Ovary (tissue), 7 donors: ENCODE measurements at regions not wholly inside any gene's neighbourhood (a gene's known extent, or its start where the extent isn't known, plus 50 kb on each side); places are given as distances from the start of the nearest gene placed in this dataset.

Source experiments
- DNase-seq, 5 donors: peaks; one replicate each; pipeline ENCODE4 v3.0.0-alpha.2; 2019 to 2020
- H3K27ac ChIP-seq, 2 donors: fragments of 200-600 bp; one replicate each; pipeline versions ENCODE4 v1.5.1 to v1.8.0; 2019 to 2022
- H3K27me3 ChIP-seq: fragments of 200-600 bp; one replicate; pipeline ENCODE4 v1.8.0; 2022
- H3K36me3 ChIP-seq: fragments of 200-600 bp; sonication (generic); one replicate; pipeline ENCODE4 v1.5.1; 2019
- H3K4me1 ChIP-seq: one replicate; pipeline ENCODE4 v1.8.1; 2013; ENCODE audit warnings: mild to moderate bottlenecking, moderate library complexity; ENCODE audit not compliant: insufficient read depth
- H3K4me3 ChIP-seq: fragments of 200-600 bp; sonication (generic); one replicate; pipeline ENCODE4 v1.5.1; 2017
- H3K9me3 ChIP-seq, 2 donors: fragments of 200-600 bp in 1 of 2; sonication (generic) in 1 of 2; one replicate each; pipeline versions ENCODE4 v1.5.1 to v1.8.1; 2013 to 2019; ENCODE audit warnings: mild to moderate bottlenecking in 1 of 2, moderate library complexity in 1 of 2
- EP300 ChIP-seq: sonication (generic); formaldehyde crosslinking; IDR thresholded peaks from one replicate; pipeline ENCODE4 v1.6.1; 2017; ENCODE audit warnings: antibody characterized with exemption
- POLR2A ChIP-seq: fragments of 450-650 bp; IDR thresholded peaks from one replicate; pipeline ENCODE4 v1.6.1; 2017; ENCODE audit warnings: antibody characterized with exemption, mild to moderate bottlenecking, moderate library complexity
- WGBS, 3 donors: extraction: QIAGEN DNeasy Blood & Tissue Kit in 1 of 3; methylation state at CpG; one replicate each; pipeline versions ENCODE4 v1.1.5 to v1.1.7; 2013 to 2017; 5-methylcytosine and 5-hydroxymethylcytosine counted together
- intact Hi-C, 4 donors: fragments of 100-400 bp; cut with DNase I; formaldehyde crosslinking; loops; one replicate each; pipeline versions ENCODE4 v1.11.0 to v1.15.1; 2022 to 2023
- TF ChIP-seq, protein P1 (sequence below), 3 donors: fragments of 450-650 bp in 2 of 3; fragments of 200-600 bp in 1 of 3; IDR thresholded peaks; one replicate each; pipeline versions ENCODE4 v1.5.1 to v1.8.0; 2016 to 2022; ENCODE audit warnings: antibody characterized with exemption in 3 of 3, mild to moderate bottlenecking in 1 of 3
- donor health status: DM: no; HTN: no; CAD: no; lungs with moderate emphysema.
- donor health status: DM: no; HTN: no; CAD: no.
- donor health status: Bipolar disorder and iron deficiency.
- donor health status: DM: no; HTN: no; CAD: no.
- donor health status: DM: yes; HTN: yes; CAD: no.

DNA sequence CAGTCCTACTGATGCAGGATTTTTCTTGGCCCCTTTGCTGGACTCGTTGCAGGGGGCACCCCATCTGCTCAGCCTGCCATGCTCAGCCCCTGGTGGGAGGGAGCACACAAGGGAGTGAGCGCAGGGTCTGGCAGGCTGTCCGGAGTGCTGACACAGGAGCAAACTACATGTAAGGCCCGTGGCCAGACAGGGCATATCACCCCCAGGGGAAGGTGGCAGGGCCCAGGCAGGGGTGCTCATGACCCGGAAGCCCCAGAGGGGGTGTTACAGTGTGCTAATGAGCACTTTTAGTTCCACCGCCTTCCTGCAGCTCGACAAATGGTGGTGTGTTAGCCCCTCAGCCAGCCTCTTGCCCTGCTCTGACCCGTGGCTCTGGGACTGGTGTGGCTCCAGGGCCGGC is 645.6 kb upstream of the TMEM132C start:
- Histone ChIP-seq H3K4me3 (no peak overlapping the region), H3K4me1 (no peaks in the 10 kb centered on the region), H3K27ac (no peak overlapping the region), H3K27me3 (no peaks in the 10 kb centered on the region), H3K36me3 (no peaks in the 10 kb centered on the region), H3K9me3 (no peaks in the 10 kb centered on the region)
- WGBS, 3 donors: 69 to 80% (median 79%) methylated on average over 9 of the region's 9 CpGs
- TF ChIP-seq, protein P1, sequence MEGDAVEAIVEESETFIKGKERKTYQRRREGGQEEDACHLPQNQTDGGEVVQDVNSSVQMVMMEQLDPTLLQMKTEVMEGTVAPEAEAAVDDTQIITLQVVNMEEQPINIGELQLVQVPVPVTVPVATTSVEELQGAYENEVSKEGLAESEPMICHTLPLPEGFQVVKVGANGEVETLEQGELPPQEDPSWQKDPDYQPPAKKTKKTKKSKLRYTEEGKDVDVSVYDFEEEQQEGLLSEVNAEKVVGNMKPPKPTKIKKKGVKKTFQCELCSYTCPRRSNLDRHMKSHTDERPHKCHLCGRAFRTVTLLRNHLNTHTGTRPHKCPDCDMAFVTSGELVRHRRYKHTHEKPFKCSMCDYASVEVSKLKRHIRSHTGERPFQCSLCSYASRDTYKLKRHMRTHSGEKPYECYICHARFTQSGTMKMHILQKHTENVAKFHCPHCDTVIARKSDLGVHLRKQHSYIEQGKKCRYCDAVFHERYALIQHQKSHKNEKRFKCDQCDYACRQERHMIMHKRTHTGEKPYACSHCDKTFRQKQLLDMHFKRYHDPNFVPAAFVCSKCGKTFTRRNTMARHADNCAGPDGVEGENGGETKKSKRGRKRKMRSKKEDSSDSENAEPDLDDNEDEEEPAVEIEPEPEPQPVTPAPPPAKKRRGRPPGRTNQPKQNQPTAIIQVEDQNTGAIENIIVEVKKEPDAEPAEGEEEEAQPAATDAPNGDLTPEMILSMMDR (IDR thresholded peaks at IDR 0.05): no peak
- TF ChIP-seq EP300 (no peak), POLR2A (no peak)
- DNase-seq: no peak
- intact Hi-C loops: no loop called here

DNA sequence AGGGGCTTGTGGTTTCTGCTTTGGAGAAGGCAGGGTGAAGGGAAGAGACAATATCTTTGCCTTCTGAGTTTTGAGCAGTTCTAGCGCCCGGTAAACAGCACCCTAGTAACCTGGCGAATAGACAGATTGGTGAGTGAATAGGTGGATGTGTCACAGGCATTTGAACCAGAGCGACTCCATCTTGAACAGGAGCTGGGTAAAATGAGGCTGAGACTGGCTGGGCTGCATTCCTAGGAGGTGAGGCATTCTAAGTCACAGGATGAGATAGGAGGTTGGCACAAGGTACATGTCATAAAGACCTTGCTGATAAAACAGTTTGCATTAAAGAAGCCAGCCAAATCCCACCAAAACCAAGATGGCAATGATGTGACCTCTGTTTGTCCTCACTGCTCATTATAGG is 643.6 kb upstream of the TMEM132C start:
- H3K4me3 ChIP-seq: no peak overlapping the region
- no peaks in the 10 kb centered on the region for H3K27me3 ChIP-seq
- no peaks in the 10 kb centered on the region for H3K9me3 ChIP-seq
- DNase-seq: no peak
- H3K27ac ChIP-seq: no peak overlapping the region
- no peaks in the 10 kb centered on the region for H3K36me3 ChIP-seq
- intact Hi-C loops: no loop called here
- TF ChIP-seq POLR2A (no peak), EP300 (no peak)
- TF ChIP-seq, protein P1 (IDR thresholded peaks at IDR 0.05): no peak
- WGBS, 3 donors: 85 to 91% (median 87%) methylated on average over 4 of the region's 4 CpGs
- no peaks in the 10 kb centered on the region for H3K4me1 ChIP-seq

DNA sequence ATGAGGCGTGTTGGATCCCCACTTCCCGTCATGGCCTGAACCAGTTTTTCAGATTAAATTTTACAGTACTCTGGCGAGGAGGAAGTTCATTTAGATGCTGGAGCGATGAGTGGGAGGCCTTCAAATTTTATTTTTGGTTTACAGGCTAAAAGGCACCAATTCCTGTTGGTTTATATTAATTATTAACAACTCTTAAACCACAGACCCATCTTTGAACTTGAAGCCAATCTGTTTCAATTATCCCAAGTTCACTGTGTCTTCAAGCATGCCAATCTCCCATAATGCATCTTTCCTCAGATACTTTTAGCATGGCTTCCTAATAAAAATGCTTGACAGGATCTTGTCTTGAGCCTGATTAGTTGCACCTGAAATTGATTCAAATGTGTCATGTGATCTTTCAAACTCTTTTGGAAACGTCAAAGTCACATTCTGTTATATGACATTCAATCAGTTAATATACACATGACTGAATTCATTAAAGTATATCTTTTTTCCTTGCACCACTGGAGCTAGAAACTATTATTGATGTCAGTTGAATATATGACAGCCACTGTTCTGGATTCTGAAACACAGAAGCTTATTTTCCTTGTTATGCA is 641.7 kb upstream of the TMEM132C start:
- intact Hi-C loops: no loop called here
- H3K4me1 ChIP-seq: no peaks in the 10 kb centered on the region
- H3K27me3 ChIP-seq: no peaks in the 10 kb centered on the region
- TF ChIP-seq POLR2A (no peak), EP300 (no peak)
- TF ChIP-seq, protein P1 (IDR thresholded peaks at IDR 0.05): no peak
- no peak overlapping the region for H3K4me3 ChIP-seq
- H3K27ac ChIP-seq: no peak overlapping the region
- no peak for DNase-seq
- whole genome bisulfite sequencing, 3 donors: 39 to 59% (median 41%) methylated on average over 5 of the region's 5 CpGs
- H3K36me3 ChIP-seq: no peaks in the 10 kb centered on the region
- H3K9me3 ChIP-seq: no peaks in the 10 kb centered on the region

DNA sequence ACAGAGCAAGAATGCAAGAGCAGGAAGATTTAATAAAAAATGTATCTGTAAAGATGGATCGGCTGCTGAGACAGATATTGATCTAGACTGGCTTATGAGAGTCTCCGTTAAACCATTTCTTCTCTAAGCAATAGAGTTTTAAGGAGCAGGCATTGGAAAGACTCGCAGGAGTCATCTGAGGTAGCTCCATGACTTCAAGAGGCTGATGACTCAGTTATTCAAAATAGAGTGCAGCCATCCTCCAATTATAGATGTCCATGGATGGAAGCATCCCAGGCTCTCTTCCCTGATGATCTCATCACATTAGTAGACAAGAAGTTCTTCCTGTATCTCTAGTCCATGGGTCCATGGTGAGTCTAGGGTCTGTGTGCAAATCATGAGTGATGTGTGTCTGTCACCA is 638.3 kb upstream of the TMEM132C start:
- TF ChIP-seq, protein P1 (IDR thresholded peaks at IDR 0.05): no peak
- TF ChIP-seq EP300: no peak
- no peak for TF ChIP-seq POLR2A
- H3K27me3 ChIP-seq: no peaks in the 10 kb centered on the region
- H3K9me3 ChIP-seq: no peaks in the 10 kb centered on the region
- 84 to 87% (median 84%) methylated on average over 3 of the region's 3 CpGs for WGBS, 3 donors
- no peak for DNase-seq
- no peaks in the 10 kb centered on the region for H3K4me1 ChIP-seq
- intact Hi-C loops: no loop called here
- H3K36me3 ChIP-seq: no peaks in the 10 kb centered on the region
- H3K4me3 ChIP-seq: no peak overlapping the region
- H3K27ac ChIP-seq: no peak overlapping the region
